OCI-LY1 (cell line): ENCODE measurements at regions not wholly inside any gene's neighbourhood (a gene's known extent, or its start where the extent isn't known, plus 50 kb on each side); places are given as distances from the start of the nearest gene placed in this dataset.

Experiments used
- H2AFZ ChIP-seq: fragments of 200-600 bp; sonication (generic), shearing (Covaris generic); 2 replicates; pipeline ENCODE4 v1.6.0; 2014; ENCODE audit warnings: antibody characterized with exemption, mild to moderate bottlenecking, low read length
- H3F3A ChIP-seq: fragments of 200-600 bp; sonication (generic), shearing (Covaris generic); 2 replicates; pipeline ENCODE4 v1.6.0; 2014; ENCODE audit warnings: mild to moderate bottlenecking, antibody characterized with exemption, low read length, moderate library complexity; ENCODE audit not compliant: insufficient read depth
- H3K27ac ChIP-seq: fragments of 200-600 bp; sonication (generic); 2 replicates; pipeline ENCODE4 v1.5.1; 2014; ENCODE audit warnings: low read length, mixed run types, mild to moderate bottlenecking, low read depth; ENCODE audit not compliant: poor library complexity, severe bottlenecking
- H3K27me3 ChIP-seq: fragments of 200-600 bp; sonication (generic); 2 replicates; pipeline ENCODE4 v1.6.0; 2014; ENCODE audit warnings: antibody characterized with exemption, mild to moderate bottlenecking, low read length, moderate library complexity; ENCODE audit not compliant: insufficient read depth
- H3K36me3 ChIP-seq: fragments of 200-600 bp; sonication (generic); 2 replicates; pipeline ENCODE4 v1.6.1; 2014; ENCODE audit warnings: mild to moderate bottlenecking, antibody characterized with exemption, low read length, moderate library complexity, mixed read lengths; ENCODE audit not compliant: insufficient read depth
- H3K4me1 ChIP-seq: fragments of 200-600 bp; sonication (generic); 2 replicates; pipeline ENCODE4 v1.5.1; 2014; ENCODE audit warnings: mild to moderate bottlenecking, low read length, moderate library complexity; ENCODE audit not compliant: insufficient read depth, severe bottlenecking
- H3K4me2 ChIP-seq: fragments of 200-600 bp; sonication (generic), shearing (Covaris generic); 2 replicates; pipeline ENCODE4 v1.6.1; 2014; ENCODE audit warnings: low read length
- H3K4me3 ChIP-seq: fragments of 200-600 bp; sonication (generic); 2 replicates; pipeline ENCODE4 v1.5.1; 2014; ENCODE audit warnings: low read length, low read depth, mild to moderate bottlenecking, mixed read lengths; ENCODE audit not compliant: poor library complexity, severe bottlenecking
- H3K79me2 ChIP-seq: fragments of 200-600 bp; shearing (Covaris generic); 2 replicates; pipeline ENCODE4 v1.6.1; 2016; ENCODE audit warnings: mixed run types, low read length, mixed read lengths; ENCODE audit not compliant: insufficient read depth
- H3K9ac ChIP-seq: fragments of 200-600 bp; sonication (generic), shearing (Covaris generic); 2 replicates; pipeline ENCODE4 v1.6.1; 2014; ENCODE audit warnings: mild to moderate bottlenecking, low read length, mixed read lengths
- H3K9me2 ChIP-seq: fragments of 200-600 bp; sonication (generic), shearing (Covaris generic); 2 replicates; pipeline ENCODE4 v1.6.1; 2014; ENCODE audit warnings: low read depth, mild to moderate bottlenecking, low read length, mixed read lengths
- H3K9me3 ChIP-seq: fragments of 200-600 bp; shearing (Covaris generic); 2 replicates; pipeline ENCODE4 v1.6.1; 2014; ENCODE audit warnings: low read length, mixed read lengths
- H4K20me1 ChIP-seq: fragments of 200-600 bp; sonication (generic), shearing (Covaris generic); 2 replicates; pipeline ENCODE4 v1.6.0; 2016; ENCODE audit warnings: mild to moderate bottlenecking, low read length; ENCODE audit not compliant: insufficient read depth
- EZH2 ChIP-seq: fragments of 200-600 bp; sonication (generic), shearing (Covaris generic); IDR thresholded peaks from 2 replicates; pipeline ENCODE4 v1.8.0; 2017; ENCODE audit warnings: borderline replicate concordance, mixed run types, mild to moderate bottlenecking, antibody characterized with exemption, low read length, moderate library complexity, mixed read lengths
- TF ChIP-seq, protein P1 (sequence below): fragments of 200-600 bp; sonication (generic), shearing (Covaris generic); IDR thresholded peaks from 2 replicates; pipeline ENCODE4 v1.5.1; 2017; ENCODE audit warnings: mild to moderate bottlenecking, antibody characterized with exemption, low read length, moderate library complexity, mixed read lengths

- Histone ChIP-seq H3K27ac (no peak overlapping the region), H3K4me3 (no peak overlapping the region), H3K4me2 (no peak overlapping the region), H2AFZ (no peak overlapping the region), H3K79me2 (no peaks in the 10 kb centered on the region), H3K9me2 (no peaks in the 10 kb centered on the region), H3K9ac (no peak overlapping the region), H3K4me1 (no peaks in the 10 kb centered on the region), H3K36me3 (no peaks in the 10 kb centered on the region), H3F3A (no peaks in the 10 kb centered on the region), H3K27me3 (no peaks in the 10 kb centered on the region; the same call in 1 of the 2 replicates), H4K20me1 (no peaks in the 10 kb centered on the region), H3K9me3 (no peaks in the 10 kb centered on the region)
- TF ChIP-seq, protein P1, sequence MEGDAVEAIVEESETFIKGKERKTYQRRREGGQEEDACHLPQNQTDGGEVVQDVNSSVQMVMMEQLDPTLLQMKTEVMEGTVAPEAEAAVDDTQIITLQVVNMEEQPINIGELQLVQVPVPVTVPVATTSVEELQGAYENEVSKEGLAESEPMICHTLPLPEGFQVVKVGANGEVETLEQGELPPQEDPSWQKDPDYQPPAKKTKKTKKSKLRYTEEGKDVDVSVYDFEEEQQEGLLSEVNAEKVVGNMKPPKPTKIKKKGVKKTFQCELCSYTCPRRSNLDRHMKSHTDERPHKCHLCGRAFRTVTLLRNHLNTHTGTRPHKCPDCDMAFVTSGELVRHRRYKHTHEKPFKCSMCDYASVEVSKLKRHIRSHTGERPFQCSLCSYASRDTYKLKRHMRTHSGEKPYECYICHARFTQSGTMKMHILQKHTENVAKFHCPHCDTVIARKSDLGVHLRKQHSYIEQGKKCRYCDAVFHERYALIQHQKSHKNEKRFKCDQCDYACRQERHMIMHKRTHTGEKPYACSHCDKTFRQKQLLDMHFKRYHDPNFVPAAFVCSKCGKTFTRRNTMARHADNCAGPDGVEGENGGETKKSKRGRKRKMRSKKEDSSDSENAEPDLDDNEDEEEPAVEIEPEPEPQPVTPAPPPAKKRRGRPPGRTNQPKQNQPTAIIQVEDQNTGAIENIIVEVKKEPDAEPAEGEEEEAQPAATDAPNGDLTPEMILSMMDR = no peak
- TF ChIP-seq EZH2 = no peak
Measured at GRCh38 chr7:142362349-142362748, 104.5 kb upstream of the PRSS58 start.

DNA sequence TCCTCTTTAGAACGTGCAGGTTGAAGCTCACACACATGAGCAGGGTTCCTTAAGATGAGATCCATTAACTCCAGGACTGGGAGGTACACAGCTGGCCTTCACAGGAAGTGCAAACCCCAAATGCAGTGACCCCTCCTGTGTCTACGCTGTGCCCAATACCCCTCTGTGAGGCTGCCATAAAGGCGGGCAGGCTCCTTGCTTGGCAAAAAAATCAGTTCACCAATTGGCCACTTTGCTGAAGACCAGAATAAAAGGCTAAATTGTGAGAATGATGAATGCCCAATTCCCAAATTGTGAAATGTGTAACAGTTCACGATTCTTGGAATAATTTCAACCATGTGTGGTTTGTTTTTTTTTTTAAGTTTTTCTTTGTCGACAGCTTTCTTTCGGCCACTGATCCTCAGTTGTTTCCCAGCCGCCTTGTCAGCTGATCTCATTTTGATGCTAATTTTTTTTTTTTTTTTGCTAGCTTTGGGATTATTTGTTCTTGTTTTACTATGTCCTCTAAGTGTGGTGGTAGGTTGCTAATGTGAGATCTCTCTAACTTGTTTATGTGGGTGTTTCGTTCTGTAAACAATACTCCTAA lies 101.9 kb upstream of the PRSS58 start:
- H3K27ac ChIP-seq = no peak overlapping the region
- H3K27me3 ChIP-seq = no peaks in the 10 kb centered on the region; the same call in 1 of the 2 replicates
- H4K20me1 ChIP-seq = no peaks in the 10 kb centered on the region
- H2AFZ ChIP-seq = no peak overlapping the region
- no peak overlapping the region for H3K4me2 ChIP-seq
- no peaks in the 10 kb centered on the region for H3F3A ChIP-seq
- TF ChIP-seq, protein P1 = no peak
- TF ChIP-seq EZH2 = no peak
- no peaks in the 10 kb centered on the region for H3K36me3 ChIP-seq
- no peak overlapping the region for H3K9ac ChIP-seq
- H3K9me2 ChIP-seq = no peaks in the 10 kb centered on the region
- H3K79me2 ChIP-seq = no peaks in the 10 kb centered on the region
- no peaks in the 10 kb centered on the region for H3K9me3 ChIP-seq
- H3K4me3 ChIP-seq = no peak overlapping the region
- no peaks in the 10 kb centered on the region for H3K4me1 ChIP-seq

GRCh38 chr7:142357953-142358520 lies 100.2 kb upstream of the PRSS58 start:
- H3F3A ChIP-seq = no peaks in the 10 kb centered on the region
- H2AFZ ChIP-seq = no peak overlapping the region
- H3K27me3 ChIP-seq = no peaks in the 10 kb centered on the region; the same call in 1 of the 2 replicates
- no peaks in the 10 kb centered on the region for H3K4me1 ChIP-seq
- no peaks in the 10 kb centered on the region for H3K36me3 ChIP-seq
- H3K9me2 ChIP-seq = no peaks in the 10 kb centered on the region
- no peak overlapping the region for H3K9ac ChIP-seq
- H3K4me3 ChIP-seq = no peak overlapping the region
- H3K4me2 ChIP-seq = no peak overlapping the region
- H3K27ac ChIP-seq = no peak overlapping the region
- TF ChIP-seq, protein P1 = peak; percentile 94
- no peak for TF ChIP-seq EZH2
- no peaks in the 10 kb centered on the region for H3K79me2 ChIP-seq
- no peaks in the 10 kb centered on the region for H3K9me3 ChIP-seq
- no peaks in the 10 kb centered on the region for H4K20me1 ChIP-seq
